Hematopoietic multipotent progenitor cell treated with erythropoietin and hydrocortisone succinate and interleukin-3 and kit ligand, for 4 days (in vitro differentiated cells): ENCODE measurements at regions not wholly inside any gene's neighbourhood (a gene's known extent, or its start where the extent isn't known, plus 50 kb on each side); places are given as distances from the start of the nearest gene placed in this dataset.
A peak's percentile ranks its signal among the peaks of the same experiment; 100 is the strongest.

Source experiments
- DNase-seq: peaks from one replicate; pipeline ENCODE4 v3.0.0-alpha.2; 2015

DNA sequence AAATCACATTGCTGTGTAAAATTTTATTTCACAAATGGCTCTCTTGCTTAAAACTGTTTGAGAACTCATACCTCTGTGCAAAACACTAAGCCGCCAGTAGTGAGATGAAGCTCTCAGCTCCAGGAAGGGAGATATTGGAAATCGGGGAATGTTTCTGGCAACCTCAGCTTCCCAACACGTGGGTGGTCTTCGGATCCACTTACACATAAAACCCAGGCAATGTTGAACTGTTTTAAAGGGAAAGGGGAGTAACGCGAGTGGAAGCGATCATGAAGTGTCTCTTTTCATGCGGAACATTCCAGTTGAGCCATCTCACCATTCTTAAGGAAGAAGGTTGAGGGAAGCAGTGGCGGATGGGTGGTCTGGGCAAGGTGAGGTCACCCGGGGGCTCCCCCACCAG is 136.8 kb downstream of the ASB1 start:
- DNase-seq: no peak

DNA sequence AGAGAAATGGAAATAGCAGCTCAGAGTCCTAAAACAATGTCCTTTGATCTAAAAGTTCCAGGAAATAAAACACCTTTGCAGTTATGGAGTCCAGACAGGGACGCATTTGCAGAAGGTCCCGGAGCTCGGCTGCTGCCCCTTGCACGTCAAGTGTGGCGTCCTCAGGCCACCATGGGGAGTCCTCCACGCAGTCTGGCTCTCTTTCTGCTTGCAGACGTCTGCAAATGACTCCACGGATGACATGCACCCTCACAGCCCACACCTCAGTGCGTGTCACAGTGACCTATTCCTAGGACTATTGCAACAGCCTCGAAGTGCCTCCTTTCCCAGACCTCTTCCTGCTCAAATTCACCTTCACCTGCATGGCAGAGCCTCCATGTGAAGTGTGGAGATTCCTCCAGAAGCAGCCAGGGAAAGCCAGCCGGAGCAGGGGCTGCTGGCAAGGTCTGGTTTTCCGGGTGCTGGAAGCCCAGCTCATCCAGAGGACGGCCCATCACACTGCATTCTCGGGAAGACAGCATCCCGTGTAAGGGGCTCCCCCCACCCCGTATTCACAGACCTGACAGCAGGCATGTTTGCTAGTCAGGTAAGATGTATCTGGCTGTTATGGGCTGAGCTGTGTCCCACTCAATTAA is 137.7 kb downstream of the ASB1 start:
- DNase-seq: no peak

DNA sequence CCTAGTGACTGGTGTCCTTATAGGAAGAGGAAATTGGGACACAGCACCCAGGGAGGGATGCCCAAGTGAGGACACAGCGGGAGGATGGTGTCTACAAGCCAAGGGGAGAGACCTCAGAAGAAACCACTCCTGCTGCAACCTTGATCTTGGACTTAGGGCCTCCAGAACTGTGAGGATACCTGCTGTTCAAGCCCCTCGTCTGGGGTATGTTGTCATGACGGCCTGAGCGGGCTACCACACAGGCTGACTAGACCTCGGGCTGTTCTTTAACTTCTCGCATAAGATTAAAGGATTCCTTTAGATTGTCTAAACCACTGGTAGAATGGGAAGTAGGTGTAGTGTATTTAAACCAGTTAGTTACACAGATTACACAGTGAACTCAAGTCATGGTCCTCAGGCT is 138.3 kb downstream of the ASB1 start:
- DNase-seq: no peak

DNA sequence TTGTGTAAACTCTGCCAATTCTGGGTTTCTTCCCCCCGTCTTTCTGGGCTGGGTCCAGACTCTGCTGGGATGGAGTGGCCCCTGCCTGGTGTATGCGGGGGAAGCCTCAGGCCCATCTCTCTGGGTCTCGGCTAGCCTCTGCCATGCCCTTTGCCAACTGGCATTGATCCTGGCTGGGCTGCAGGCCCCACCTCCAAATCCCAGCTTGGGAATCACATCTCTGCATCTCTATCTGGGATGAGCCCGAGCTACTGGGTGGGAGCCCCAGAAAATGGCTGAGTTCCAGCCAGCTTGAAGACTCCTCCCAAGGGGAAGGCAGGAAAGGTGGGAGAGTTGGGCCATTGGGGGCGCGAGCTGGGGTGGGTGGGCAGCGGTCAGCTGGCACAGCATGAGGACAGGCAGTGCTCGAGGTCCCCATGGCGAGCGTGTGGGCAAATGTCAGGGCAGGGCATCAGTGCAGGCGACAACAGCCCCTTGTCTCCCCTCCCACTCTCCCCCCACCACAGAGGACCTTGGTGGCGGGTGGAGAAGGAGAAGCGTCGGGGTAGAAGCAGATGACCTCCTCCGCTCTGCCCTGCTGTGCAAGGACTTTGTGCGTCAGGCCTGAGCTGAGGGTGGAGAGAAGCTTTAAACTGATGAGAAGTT is 139.4 kb downstream of the ASB1 start:
- no peak for DNase-seq

- DNase-seq: no peak
These were observed 140.5 kb downstream of the ASB1 start for GRCh38 chr2:238567067-238567855.

GRCh38 chr2:238567996-238568395 is 141.3 kb downstream of the ASB1 start:
- no peak for DNase-seq

GRCh38 chr2:238568455-238569440 is 142.0 kb downstream of the ASB1 start:
- no peak for DNase-seq

DNA sequence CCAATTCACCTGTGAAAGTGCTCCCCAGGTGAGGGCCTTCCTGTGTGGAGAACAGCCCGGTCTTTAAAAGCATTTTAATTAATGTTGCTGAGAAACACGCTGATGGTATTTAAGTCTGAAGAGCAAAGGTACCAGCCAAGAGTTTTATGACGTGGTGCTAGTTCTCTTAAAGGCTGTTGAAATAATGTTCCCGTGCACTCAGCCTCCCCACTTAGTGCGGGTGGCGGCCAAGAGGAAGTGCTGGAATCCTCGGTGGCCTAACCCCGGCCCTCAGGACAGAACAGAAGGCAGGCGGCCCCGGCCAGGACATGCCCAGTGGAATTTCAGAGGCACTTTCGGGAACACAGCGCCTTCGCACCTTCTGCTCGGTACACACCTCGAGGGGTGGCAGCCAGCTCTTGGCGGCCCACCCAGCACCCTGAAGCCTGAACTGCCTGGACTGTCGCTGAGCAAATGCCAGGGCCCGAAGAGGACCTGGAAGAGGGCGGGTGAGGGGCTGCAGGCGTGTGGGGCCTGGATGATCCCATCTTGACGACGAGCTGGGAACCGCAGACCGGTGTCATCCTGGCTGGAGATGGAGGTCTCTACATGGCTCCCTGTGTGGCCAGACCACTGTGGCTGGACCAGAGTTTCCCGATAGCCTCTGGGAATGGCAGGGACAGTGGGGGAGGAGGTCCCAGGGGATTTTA is 142.9 kb downstream of the ASB1 start:
- no peak for DNase-seq

GRCh38 chr2:238570391-238570790 is 143.7 kb downstream of the ASB1 start:
- no peak for DNase-seq

GRCh38 chr2:238570926-238571325 is 144.2 kb downstream of the ASB1 start:
- DNase-seq: no peak

GRCh38 chr2:238571661-238572372 is 145.1 kb downstream of the ASB1 start:
- DNase-seq: no peak

DNA sequence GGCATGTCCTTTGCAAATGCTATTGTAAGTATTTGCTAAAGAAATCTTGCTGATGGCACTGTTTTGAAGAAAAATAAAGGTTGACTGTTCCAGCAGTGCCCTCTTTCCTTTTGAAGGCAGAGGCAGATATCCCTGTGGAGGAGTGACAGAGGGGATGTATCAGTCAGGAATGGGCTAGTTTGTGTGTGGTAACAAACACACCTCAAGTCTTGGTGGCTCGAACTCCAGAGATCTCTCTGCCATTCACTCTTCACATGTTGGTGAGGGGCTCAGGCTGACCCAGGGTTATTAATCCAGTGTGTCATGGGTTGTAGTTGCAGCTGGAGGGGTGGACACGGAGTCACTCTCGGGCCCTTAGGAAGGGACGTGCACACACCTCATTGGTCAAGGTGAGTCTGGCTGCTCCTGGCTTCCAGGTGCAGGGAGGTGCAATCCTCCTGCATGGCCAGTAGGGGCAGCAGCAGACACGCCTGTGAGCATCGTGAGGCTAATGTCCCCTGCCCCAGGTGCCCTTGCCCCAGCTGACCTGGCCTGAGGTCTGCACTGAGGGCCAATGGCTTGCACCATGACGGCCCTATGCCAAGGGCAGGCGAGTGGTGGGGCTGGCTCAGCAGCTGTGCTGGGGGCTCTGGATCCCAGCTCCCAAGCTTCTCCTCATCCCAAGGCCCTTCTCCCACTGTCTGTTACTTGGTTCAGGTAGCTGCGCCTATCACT is 146.5 kb downstream of the ASB1 start:
- peak; percentile 27 for DNase-seq

DNA sequence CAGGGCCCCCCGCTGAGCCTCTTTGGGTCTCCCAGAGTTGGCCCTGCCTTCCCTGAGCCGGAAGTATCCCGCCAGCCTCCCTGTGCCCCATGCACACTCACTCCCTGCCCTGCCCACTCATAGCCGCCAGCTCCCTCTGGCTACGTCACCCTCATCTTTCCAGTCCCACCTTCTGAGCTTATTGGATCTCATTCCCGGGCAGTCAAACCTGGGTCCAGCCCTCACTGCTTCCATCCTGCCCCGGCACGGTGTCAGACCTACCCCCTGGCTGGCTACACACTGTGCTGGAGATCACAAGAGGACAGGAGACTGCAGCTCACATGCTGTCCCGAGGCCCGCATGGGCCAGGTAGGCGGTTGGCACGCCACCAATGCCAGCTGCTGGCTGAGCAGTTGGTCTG is 147.2 kb downstream of the ASB1 start:
- DNase-seq: no peak

DNA sequence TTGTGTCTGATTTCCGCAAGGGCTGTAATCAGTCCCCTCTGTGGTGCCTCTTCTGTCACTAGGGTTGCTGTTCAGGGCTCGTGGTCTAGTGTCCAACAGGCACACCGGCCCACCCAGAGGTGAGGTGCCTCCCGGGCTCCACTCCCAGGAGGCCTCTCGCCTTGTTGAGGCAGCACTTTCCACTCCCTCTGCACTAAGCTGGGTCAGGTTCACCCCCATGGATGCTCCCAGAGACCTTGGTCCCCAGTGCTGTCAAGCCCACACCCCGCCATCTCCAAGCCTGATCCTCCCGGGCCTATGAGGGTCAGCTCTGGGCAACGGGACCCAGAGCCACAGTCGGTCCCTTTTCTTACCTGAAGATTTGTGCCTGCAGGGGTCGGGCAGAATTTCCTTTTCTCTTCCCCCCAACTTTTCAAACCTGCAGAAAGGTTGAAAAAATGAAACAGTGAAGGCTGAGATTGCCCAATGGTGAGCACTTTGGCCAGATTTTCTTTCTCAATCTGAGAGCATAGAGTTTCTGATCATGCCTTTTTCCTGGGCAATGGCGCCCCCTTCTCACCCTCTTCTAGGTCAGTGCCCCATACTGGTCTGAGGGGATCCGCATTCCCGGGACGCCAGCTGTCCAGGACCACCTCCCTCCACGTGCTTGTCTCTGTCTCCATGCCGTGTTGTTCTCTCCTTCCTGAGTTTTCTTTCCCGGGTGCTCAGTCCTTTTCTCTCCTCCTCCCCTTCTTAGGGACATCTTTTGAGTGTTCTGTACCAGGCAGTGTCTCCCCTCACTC is 148.0 kb downstream of the ASB1 start:
- DNase-seq: peak; percentile 8

DNA sequence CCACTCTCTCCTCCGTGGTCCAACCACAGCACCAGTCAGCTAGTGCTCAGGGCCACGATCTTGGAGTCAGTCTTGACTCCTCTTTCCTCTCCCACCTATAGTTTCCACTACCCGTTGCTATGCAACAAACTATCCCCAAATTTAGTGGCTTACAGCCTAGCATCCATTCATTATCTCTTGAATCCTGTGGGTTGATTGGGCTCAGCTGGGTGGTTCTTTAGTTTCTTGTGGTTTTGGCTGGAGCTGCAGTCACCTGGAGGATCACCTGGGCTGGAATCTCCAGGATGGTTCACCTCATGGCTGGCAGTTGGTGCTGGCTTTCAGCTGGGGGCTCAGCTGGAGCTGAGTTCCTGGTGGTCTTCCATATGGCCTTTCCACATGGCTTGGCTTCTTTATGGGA is 149.9 kb downstream of the ASB1 start:
- DNase-seq: no peak

GRCh38 chr2:238578256-238578655 is 151.5 kb downstream of the ASB1 start:
- no peak for DNase-seq

GRCh38 chr2:238580486-238580885 is 153.8 kb downstream of the ASB1 start:
- DNase-seq: no peak

GRCh38 chr2:238581126-238581525 is 154.4 kb downstream of the ASB1 start:
- DNase-seq: no peak

- no peak for DNase-seq
These were observed 155.4 kb downstream of the ASB1 start for GRCh38 chr2:238582159-238582558.

GRCh38 chr2:238584617-238585016 is 157.9 kb downstream of the ASB1 start:
- DNase-seq: no peak
